NCI-H1417 (cell line): ENCODE measurements at regions not wholly inside any gene's neighbourhood (a gene's known extent, or its start where the extent isn't known, plus 50 kb on each side); places are given as distances from the start of the nearest gene placed in this dataset.
"Not testable (repeated sequence)": the region's sequence is repeated elsewhere in the genome, so short reads cannot be mapped to it uniquely, and the experiment has no call there.

Source experiments
- DNase-seq, 3 experiments: peaks; one replicate each; lab custom pipeline; 2025; lab: John Stamatoyannopoulos, UW

GRCh38 chr13:50274181-50274580 lies 258.9 kb downstream of the KCNRG start:
- DNase-seq, result no peak

DNA sequence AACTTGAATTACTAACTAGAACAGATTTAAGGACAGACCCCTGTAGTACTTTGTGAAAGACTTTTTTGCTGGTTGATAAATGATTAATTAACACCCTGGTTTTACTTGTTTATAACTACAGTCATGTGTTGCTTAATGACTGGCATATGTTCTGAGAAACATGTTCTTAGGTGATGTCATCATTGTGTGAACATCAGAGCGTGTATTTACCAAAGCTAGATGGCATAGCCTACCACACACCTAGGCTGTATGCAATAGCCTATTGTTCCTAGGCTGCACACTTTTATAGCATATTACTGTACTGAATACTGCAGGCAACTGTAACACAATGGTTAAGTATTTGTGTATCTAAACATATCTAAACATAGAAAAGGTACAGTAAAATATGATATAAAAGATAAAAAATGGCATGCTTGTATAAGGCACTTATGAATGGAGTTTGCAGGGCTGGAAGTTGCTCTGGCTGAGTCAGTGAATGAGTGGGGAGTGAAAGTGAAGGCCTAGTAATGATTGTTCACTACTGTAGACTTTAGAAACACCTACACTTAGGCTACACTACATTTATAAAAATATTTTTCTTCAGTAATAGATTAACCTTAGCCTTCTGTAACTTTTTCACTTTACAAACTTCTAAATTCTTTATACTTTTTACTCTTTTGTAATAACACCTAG lies 260.3 kb downstream of the KCNRG start:
- DNase-seq, result peak in 2 of 3 experiments; percentile 31 to 67

DNA sequence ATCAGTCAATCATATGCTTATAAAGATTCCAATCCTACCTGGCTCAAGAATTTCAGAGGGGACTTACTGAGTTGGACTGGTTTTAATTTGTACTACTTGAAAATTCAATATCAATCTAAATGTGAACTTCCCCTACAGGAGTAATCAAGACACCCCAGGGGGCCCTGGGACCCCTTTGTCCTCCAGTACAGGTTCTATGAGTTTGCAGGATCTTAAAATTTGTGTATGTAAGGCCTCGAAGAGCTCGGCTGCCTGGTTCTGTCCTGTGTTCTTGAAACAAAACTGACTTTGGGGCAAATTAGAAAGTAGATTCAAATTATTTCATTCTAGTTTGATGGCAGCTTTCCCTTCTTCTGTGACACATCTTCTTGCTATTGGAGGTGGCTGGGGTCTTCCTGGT lies 261.3 kb downstream of the KCNRG start:
- no peak for DNase-seq

DNA sequence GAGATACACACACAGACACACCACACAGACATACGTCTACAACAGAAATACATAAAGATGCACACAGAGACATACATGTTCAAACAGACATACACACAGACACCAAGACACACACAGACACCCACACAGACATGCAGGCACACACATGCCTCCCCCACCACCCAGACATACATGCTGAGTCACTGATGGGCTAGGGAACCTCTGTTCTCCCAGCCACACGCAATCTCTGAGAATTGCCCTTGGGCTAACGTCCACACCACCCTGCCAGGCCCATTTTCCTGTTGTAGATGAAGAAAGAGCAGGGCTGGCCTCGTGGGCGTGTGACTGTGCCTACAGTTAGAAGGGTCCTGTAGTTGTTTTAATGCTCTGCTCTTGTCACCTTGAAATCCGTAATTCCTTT lies 261.9 kb downstream of the KCNRG start:
- no peak for DNase-seq

DNA sequence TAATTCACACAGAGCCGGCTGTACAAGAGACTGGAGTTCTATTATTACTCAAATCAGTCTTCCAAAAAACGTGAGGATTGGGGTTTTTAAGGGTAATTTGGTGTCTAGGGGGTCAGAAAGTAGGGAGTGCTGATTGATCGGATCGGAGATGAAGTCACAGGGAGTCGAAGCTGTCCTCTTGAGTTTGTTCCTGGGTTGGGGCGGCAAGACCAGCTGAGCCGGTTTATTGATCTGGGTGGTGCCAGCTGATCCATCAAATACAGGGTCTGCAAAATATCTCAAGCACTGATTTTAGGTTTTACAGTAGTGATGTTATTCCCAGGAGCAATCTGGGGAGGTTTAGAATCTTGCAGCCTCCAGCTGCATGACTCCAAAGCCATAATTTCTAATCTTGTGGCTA lies 262.7 kb downstream of the KCNRG start:
- no peak for DNase-seq

DNA sequence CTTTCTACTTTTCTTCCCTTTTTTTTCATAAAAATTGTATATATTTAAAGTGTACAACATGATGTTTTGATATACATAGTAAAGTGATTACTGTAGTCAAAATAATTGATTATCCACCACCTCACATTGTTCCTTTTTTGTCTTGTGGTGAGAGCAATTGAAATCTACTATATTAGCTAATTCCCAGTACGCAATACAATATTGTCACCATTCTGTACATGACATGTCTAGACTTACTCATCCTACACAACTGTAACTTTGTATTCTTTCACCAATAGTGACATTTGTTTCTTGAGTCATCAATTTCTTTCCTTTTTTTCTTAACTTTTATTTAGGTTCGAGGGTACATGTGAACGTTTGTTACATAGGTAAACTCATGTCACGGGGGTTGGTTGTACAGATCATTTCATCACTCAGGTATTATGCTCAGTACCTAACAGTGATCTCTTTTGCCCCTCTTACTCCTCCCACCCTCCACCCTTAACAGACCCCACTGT lies 265.2 kb downstream of the KCNRG start:
- DNase-seq, result no peak

GRCh38 chr13:50282016-50282415 lies 266.8 kb downstream of the KCNRG start:
- no peak for DNase-seq

- no peak for DNase-seq
These were observed 267.8 kb downstream of the KCNRG start for GRCh38 chr13:50283017-50283416.

GRCh38 chr13:50284540-50284939 lies 269.3 kb downstream of the KCNRG start:
- DNase-seq, result no peak

DNA sequence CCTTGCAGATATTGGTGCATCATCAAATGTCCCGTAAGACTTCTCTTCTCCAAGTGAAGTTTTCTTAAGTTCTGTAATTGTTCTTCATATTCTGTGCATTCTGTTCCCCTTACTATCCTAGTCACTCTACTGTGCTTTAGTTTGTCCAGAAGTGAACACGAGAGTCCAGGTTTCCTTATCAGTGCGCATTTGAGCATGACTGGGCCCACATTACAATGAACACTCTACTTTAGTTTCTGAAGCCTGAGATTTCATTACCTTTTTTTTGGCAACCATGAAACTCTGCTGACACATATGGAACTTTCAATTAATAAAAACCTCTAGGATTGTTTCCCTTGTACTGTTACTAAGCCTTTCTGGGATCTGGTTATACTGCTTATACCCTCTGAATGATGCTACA lies 270.0 kb downstream of the KCNRG start:
- no peak for DNase-seq

- peak in 1 of 3 experiments; percentile 18 for DNase-seq
These were observed 271.1 kb downstream of the KCNRG start for GRCh38 chr13:50286324-50286723.

DNA sequence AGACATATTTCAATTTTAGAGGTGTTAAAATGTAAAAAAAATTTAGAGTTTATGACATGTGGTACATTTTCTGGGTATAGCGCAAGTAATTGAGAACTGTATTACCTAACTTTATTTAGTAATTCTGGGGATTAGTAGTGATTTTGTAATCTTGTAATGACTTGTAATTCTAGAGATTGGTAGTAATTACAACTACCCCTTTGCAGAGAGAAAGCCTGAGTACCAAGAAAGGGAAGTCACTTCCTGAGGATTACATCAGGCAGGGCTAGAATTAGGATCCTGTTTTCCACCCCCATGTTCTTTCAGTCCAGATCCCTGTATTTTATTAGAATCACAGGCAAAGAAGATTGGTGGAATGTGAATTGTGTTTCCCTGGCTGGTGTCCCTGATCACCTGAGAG lies 274.9 kb downstream of the KCNRG start:
- DNase-seq, result no peak

GRCh38 chr13:50291611-50292010 lies 276.4 kb downstream of the KCNRG start:
- DNase-seq, result no peak

DNA sequence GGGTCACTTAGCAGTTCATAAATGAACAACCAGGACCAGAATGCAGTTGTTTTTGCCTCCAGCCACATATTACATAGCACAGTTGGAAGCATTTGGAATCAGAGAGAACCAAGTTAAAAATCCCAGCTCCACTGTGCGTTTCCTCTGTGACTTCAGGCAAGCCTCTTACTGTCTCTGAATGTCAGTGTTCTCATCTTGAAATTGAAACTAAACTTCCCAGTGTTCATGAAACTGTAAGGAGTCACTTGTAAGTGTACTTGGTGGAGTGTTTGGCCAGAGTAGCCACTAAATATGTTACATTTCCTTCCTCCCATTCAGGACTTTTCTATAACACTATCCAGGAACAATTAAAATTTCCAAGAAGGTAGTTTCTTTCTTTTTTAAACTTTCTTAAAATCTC lies 276.8 kb downstream of the KCNRG start:
- no peak for DNase-seq

- DNase-seq, result not testable (repeated sequence)
These were observed 279.2 kb downstream of the KCNRG start for GRCh38 chr13:50294425-50294824.

DNA sequence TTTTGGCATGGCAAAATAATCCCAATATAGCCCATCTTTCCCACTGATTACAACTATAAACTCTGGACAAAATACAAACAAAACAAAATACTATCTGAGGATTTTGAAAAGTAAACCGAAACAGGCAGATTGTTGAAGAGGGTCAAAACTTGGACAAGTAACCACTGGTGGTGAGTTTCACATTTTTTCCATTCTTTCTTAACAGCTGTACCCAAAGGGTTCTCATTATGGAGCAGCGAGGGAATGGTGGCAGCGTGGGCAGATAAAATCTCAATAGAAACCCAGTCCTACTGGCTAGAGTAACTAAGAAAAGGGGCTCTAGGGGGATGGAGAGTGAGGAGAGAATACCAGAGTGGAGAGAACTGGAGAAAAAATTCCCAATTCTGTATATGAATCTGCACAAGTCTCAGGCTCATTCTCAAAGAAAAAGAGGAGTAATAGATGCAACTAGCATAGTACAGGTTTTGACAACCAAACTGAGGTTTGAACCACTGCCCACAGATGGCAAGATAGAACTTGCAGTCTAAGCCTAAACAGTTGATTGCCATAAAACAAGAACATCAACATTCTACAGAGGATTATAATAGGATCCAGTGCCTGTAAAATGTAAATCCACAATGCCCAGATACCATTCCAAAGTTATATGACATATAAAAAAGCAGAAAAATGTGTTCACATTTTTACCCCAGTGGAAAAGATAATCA lies 284.5 kb downstream of the KCNRG start:
- no peak for DNase-seq

- no peak for DNase-seq
These were observed 288.9 kb downstream of the KCNRG start for GRCh38 chr13:50303963-50304721.

DNA sequence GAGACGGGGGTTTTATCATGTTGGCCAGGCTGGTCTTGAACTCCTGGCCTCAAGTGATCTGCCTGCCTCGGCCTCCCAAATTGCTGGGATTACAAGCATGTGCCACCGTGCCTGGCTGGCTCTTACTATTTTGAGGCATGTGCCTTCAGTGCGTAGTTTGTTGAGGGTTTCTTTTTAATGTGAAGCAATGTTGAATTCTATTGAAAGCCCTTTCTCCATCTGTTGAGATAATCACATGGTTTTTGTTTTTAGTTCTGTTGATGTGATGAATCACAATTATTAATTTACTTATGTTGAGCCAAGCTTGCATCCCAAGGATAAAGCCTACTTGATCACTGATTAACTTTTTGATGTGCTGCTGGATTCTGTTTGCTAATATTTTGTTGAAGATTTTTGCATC lies 290.9 kb downstream of the KCNRG start:
- no peak for DNase-seq

- no peak for DNase-seq
These were observed 294.1 kb downstream of the KCNRG start for GRCh38 chr13:50309318-50309717.

DNA sequence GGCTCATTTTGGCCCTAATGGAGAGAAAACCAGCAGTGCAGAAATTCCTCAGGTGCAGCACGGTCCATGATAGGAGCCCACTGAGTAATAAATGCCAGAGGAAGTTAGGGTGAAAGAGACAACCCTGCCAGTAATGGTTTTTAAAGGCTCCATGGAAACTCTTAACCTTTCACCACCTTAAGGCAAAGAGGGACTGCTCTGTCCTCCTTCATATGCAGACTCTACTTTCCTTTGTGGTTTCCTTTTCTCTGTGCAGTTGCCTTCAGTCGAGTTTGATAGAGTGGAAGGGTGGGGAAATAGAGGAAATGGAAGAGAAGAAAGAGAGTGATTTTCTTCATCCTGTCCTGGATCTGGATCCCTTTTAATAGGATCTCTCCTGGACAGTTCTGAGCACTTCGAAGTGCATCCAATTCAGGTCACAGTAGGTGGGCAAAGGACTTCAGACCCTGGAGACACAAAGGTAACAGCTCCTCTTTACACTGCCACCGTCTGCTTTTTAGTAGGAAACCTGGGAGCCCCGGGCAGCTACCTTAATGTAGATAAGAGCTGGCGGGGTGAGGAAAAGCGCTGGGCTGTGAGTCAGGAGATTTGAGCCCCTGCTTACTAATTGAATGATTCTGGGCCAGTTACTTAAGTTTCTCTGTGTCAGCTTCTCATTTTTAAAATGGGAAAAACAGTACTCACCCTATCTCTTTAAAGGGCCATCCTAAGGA lies 294.8 kb downstream of the KCNRG start:
- DNase-seq, result no peak

DNA sequence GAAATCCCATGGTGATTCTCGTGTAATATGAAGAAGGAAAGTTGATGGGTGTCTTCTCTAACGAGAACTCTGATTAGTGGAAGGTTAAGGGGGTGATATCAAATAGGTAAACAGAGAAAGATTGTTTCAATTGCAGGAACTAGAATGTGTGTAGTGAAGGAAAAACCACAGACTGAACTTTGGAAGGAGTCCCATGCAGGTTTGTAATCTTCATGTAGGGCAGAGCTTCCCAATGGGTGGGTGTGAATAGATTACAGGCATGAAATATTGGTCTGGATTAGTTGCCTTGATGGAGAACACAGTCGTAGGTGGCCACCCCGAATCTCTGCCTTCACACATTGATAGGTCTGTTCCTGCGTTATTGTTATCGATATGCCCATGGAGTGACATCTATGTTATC lies 295.5 kb downstream of the KCNRG start:
- DNase-seq, result no peak

DNA sequence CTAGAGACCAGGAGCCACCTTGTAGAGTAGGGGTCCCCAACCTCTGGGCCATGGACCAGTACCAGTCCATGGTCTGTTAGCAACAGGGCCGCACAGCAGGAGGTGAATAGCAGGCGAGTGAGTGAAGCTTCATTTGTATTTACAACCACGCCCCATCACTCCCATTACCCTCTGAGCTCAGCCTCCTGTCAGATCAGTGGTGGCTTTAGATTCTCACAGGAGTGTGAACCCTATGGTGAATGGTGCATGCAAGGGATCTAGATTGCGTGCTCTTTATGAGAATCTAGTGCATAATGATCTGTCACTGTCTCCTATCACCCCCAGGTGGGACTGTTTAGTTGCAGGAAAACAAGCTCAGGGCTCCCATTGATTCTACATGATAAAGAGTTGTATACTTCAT lies 303.6 kb downstream of the KCNRG start:
- peak in 2 of 3 experiments; percentile 3 to 34 for DNase-seq
